HG02840 (cell line): ENCODE measurements at regions not wholly inside any gene's neighbourhood (a gene's known extent, or its start where the extent isn't known, plus 50 kb on each side); places are given as distances from the start of the nearest gene placed in this dataset.

ENCODE experiments used
- ATAC-seq: cut with Tn5 transposase; IDR thresholded peaks from one replicate; pipeline ENCODE4 v1.9.1; 2021; ENCODE audit warnings: mild to moderate bottlenecking, moderate library complexity, moderate number of reproducible peaks; ENCODE audit not compliant: unreplicated experiment, low FRiP score

DNA sequence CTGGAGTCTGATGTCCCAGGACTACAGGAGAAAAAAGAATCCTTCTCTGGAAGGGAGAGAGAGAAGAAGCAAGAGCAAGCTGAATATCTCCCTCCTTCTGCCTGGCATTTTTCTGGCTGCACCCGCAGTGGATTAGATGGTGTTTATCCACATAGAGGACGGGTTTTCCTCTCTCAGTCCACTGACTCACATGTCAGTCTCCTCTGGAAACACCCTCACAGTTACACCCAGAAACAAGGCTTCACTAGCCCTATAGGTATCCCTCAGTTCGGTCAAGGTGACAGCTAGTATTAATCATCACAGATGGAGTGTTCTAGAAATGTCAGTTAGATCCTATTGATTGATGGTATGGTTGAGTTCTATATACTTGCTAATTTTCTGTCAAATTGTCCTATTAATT is 87.9 kb downstream of the RHOU start:
- ATAC-seq, result no peak

DNA sequence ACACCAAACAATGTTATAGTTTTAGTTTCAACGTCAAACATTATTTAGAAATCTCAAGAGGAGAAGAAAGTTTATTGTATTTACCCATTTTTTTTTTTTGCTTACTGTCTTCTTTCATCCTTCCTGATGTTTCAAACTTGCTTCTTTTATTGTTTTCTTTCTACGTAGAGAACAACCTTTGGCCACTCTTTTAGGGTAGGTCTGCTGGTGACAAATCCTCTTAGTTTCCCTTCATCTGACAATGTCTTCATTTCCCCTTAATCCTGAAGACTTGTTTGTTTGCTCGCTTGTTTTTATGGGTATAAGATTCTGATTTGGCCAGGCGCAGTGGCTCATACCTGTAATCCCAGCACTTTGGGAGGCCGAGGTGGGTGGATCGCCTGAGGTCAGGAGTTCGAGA is 89.1 kb downstream of the RHOU start:
- no peak for ATAC-seq

DNA sequence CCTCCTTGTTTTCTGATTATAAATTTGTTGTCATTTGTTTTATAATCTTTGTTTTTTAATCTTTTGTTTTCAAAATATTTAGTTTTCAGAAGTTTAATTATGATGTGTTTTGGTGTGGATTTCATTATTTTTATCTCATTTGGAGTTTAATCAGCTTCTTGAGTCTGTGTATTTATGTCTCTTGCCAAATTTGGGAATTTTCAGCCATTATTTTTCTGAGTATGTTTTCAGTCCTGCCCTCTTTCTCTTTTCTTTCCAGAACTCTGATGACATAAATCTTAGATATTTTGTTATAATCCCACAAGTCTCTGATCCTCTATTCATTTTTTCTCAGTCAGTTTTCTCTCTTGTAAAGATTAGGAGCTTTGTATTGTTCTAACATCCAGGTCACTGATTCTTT is 89.8 kb downstream of the RHOU start:
- ATAC-seq, result no peak

DNA sequence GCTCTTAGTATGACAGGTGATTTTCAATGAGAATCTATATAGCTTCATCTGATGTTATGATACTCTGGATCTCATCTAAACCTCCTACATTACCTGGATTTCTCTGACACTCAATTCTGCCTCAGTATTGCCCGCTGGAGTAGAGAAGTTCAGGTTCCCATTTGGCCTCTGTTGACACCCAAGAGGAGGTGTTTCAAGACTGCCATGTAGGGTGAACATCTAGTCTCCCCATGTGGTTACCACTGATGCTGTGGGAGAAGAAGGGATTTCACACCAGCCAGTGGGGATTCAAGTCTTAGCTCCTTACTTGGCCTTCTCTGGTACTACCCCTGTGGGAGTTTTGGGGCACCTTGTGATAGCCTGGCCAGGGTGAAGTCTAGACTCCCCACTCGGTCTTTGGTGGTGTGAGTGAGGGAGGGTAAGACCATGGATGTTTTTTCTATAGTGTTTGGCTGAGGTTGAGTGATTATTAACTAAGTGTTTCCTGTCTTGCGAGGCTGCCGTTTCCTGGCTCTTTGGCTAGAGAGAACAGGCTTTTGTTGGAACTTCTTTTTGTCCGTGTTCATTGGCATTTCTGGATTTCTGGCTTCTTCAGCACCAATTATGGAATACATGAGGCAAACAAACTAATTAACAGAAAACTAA is 90.7 kb downstream of the RHOU start:
- peak; percentile 67 for ATAC-seq

DNA sequence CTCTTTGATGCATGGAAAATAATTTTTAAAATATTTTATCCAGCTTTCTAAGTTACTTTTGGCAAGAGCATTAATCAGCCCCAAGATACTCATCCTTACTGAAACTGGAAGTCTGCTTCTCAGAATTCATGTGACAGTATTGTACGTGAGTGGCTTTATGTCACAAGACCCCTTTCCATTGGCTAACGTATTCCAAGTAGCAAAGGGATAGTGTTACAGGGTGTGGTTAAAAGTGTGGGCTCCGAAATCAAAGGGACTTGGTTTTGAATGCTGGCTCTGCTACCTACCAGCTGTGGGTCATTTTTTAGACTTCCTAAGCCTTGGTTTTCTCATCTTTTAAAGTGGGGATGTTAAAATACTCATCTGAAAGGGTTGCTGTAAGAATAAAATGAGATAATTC is 91.7 kb downstream of the RHOU start:
- no peak for ATAC-seq

DNA sequence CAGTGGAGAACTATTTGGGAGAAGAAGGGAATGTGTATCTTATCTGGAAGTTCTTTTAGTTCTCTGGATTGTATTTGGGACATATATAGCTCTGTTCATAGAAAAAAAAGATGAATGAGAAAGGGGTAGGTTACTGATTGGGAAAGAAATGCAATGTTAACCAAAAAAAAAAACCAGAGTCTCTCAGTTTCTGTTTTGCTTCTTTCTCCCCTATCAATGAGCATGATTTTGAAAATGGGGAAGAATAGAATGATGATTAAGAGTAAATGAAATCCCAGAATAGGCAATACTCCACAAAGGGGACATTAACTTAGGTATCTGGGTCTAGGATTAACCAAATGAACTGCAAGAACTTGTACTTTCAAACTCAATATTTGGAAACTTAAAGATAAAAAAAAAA is 92.9 kb downstream of the RHOU start:
- ATAC-seq, result no peak

DNA sequence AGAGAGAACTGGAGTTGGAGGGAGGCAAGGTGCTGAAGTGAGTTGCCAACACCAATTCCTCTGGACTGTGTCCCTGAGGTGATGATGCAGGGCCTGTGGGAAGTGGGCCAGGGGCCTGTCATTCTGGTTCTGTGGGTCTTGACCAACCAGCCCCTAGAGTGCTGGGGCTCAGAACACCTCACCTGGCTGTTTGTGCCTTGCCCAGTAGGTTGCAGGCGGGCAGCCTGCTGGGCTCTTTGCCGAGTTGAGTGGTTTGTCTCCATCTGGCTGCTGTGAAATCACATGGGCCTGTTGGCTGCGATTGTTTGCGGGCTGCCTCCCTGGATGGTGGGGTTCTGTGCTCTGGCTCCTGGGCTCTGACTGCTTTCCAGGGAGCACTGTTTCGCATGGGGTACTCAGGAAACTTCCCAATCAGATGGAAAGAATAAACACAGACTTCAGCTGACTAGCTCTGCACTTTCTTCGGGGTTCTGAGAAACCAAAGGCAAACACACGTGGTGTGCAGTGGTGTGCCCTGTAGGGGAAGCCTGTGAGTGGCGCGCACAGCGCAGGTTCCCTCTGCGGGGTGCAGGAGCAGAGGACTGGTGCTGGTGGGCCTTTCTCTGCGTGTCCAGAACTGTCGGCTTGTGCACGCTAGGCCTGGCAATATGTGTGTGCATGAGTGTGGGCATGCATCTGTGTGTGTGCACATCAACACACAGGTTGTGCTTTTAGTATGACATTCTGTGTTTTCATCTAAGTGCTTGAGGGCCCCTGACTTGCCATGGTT is 95.1 kb downstream of the RHOU start:
- ATAC-seq, result no peak

DNA sequence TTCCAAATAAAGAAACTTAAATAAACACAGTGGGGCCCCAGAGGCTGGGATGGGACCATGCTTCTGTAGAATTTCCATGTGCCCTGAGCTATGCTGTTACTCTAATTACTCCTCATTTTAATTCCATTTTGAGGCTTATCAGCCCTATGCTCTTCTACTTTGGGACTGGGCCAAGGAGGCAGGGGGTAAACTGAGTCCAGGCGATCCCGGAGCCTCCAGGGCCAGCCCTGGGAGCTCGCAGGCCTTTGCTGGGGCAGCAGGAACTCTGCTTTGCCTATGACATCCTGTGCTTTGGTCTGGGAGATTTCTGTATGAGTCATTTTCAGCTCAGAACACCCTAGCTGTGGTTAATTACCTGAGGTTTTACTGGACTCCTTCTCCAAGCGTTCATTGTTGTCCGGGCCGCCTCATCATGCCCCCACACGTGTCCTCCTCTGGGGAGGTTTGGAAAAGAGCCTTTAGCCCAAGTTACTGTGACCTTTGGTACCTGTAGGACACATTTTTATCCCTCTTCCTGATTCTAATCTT is 95.7 kb downstream of the RHOU start:
- peak; percentile 90 for ATAC-seq

DNA sequence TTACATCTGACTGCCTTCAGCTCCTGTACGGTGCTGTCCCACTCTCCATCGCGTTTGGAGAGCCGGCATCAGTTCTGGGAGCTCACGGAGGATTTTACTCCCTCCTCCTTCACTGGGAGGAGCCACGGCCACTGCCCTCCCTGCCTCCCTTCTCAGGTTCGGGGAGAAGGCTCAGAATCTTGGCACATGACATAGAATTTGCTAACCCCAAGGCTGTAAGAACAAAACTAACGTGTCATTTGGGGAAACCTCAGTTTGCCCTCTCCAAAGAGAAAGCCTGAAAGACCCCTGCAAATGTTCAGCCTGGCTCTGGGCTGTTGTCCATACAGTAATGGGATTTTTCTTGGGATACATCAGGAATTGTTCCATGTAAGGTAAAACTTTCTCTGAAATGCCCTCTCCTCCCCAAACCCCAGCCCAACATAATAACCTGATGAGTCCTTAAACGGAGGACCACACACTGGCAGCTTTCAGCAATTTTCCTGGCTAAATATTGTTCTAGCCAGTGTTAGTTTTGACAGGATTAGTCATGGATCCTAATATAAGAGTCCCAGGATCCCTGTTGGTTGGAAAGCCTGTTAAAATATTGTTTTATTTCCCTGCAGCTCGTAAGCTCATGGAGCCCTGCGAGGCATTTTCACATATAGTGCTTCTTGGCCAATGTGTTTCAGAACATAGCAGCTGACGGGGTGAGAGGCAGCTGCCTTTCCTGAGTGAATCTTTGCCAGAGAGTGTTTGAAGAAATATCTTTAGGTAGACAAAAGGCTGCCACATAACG is 98.8 kb downstream of the RHOU start:
- no peak for ATAC-seq

DNA sequence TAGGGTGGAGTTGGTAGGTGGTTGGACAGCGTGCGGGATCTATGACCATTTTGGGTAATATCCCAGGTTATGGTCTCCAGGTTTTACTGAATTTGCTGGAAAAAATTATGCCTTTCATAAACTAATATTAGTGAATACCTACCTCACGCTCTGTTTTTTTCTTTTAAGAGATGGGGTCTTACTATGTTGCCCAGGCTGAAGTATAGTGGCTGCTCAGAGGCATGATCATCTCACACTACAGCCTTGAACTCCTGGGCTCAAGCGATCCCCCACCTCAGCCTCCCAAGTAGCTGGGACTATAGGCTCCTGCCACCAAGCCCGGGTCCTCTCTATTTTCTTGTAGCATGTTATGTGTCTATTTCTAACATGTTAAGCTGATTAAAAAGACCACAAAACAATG is 100.2 kb downstream of the RHOU start:
- ATAC-seq, result no peak

DNA sequence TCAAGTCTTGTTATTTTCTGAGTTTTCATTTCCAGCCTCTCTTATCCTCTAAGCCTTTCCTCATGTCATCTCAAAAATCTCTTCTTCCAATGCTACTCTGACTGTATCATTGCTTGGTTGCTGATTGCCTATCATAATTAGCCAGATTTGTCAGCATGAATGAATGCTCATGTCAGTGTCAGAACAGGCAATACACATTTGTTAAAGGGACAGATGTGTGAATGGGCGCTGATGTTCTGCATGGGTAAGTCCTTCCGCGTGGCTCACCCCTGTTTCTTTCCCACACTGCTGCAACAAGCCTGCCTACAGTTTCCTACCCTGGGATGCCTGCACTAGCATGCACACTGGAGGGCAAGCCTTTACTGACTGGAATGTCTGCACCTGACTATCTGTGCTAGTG is 100.6 kb downstream of the RHOU start:
- ATAC-seq, result no peak

DNA sequence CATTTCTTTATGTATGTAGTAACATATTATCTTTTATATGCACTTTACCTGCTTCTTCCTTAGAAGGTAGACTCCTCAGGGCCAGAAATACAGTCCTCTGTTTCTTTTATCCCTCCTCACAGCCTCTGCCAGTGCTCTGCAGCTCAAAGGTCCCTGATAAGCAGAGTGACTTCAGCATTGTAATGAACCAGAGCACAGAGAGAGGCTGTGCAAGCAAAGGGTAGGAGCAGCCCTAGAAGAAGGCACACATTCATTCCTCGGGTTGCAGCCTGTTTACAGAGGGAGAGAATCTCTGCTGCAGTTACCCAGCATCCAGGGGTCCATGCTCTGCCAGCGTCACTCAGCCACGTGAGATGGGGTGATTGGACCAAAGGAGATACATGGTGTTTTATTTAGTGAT is 101.1 kb downstream of the RHOU start:
- no peak for ATAC-seq

DNA sequence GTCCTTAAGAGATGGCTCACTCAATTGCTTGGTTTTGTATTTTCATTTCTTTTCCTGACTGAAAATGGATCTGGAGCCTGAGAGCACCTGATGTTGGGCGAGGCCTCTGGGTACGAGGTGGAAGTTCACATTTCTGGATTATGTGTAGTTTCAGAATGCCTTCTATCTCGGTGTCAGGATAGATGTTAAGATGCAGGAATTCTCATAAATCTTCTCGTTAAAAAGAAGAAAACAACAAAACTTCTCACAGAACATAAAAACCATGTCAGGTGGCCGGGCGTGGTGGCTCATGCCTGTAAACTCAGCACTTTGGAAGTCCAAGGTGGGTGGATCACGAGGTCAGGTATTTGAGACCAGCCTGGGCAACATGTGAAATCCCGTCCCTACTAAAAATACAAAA is 101.8 kb downstream of the RHOU start:
- ATAC-seq, result no peak

DNA sequence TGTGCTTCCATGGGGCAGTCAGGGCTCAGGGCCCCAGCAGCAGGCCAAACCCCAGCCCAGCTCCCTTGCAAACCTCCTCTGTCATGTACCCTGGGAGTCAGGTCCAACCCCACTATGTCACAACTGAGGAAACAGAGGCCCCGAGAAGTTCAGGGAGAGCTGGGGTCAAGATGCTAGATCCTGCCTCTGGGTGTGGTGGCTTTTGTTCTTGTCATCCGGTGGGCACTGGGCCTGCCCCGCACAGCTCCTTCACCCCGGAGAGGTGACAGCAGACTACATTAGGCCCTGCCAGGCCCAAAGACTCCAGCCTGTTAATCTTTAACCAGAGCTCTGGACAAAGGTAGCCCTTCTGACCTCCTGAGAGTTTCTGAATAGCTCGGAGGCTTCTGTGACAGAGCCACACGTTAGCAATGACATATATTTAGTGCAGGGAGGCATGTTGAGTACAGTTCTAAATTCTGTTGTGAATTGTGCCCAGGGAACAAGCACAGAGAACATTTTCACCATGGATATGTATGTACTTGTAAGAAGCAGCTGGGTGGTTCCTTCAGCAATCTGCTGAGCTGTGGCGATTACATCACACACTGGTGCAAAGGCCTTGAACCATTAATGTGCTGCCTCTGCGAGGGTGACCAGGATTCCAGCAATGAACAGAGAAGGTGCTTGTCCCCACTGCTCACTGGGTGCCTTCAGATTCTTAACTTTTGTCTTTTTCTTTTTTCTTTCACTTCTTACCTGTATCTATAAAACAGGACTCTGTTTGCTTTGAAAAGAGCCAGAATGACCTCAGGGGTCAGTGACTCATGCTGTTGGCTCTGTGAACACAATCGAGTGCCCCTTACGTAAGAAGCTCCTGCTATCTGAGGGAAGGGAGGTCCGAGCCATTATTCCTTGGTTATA is 102.8 kb downstream of the RHOU start:
- ATAC-seq, result no peak

DNA sequence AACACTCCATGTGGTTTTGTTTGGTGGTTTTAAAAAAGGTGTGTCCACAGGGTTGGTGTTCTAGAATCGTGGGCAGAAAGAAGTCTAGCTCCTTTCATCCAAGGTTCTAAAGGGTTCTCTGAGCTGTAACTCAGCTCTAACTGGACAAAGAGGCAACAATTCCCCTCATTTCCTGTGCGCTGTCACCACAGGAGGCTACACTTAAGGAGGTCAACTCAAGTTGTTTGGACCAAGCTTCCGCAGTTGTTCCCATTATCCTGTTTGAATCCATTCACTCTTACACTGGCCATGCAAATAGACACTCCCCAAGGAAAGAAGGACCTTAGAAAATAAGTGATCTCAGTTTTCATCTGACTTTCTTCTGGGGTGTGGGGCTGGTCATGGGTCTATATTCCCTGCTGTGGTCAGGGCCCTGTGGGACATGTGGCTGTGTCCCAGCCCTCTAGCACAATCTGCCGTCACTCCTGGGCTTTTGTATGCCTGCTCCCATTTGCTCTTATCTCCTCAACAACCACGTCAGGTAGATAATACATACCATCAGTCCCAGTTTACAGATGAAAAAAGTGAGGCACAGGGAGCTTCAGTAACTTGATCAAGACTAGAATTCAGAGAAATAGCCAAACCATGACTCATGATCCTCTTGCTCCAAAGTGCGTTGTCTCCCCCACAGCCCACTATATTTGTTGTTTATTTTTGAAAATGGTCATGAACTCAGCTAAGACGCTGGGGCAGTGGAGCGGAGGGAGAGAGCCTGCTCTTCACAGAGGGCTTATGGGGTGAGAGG is 103.6 kb downstream of the RHOU start:
- ATAC-seq, result no peak

DNA sequence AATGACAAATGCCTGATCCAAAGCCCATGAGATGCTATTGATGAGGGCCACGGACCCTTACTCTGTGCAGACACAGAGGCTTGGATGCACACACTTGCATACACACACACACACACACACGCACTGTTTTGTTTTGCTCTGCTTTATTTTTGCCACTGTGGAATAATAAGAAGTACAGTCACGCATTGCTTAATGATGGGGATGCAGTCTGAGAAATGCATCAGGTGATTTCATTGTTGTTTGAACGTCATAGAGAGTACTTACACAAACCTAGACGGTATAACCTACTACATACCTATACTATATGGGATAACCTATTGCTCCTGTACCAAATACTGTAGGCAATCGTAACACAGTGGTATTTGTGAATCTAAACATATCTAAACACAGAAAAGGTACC is 104.4 kb downstream of the RHOU start:
- no peak for ATAC-seq

DNA sequence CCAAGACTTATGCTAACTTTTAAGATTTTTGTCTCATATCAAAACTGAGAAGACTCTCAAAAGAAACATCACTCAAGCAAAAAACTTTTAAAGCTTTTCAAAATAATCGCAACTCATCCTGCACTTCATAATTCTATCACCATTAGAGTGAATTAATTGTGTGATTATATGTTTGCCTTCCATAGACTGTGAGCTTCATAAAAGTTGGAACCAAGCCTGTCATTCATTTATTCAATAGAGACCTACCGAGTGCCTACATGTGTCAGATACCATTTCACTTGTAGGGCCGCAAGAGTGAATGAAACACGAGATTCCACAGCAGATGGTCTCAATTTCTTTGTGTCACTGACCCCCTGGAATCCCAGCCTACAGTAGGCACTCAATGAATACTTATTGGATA is 106.4 kb downstream of the RHOU start:
- ATAC-seq, result no peak

DNA sequence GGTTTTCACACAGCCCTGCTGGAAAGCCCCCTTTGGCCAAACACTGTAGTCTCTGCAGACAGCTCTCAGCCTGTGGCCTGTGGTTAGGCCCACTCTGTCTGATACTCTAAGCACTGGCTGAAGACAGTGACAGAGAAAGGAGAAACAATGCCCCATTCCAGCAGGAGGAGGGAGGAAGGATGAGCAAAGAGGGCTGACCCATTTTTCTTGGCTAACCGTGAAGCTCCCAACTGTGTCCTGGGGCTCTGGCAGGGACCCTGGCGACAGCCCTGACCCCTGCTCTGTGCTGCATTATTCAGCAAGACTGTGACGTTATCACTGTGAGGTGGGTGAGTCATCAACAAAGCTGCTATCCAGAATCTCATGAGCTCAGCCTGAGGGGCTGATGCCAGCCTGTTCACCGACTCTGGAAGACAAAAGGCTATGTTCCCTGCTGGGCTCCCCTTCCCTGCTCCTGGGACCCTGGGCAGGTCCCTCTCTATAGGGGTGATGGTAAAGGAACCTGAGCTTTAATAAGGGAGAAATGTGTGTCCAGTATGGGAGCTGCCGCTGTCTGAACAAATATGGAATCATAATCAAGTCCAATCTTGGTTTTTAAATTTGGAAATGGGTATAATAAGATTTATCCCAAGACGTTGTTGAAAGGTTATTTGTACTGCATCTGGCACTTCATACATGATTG is 107.0 kb downstream of the RHOU start:
- no peak for ATAC-seq

DNA sequence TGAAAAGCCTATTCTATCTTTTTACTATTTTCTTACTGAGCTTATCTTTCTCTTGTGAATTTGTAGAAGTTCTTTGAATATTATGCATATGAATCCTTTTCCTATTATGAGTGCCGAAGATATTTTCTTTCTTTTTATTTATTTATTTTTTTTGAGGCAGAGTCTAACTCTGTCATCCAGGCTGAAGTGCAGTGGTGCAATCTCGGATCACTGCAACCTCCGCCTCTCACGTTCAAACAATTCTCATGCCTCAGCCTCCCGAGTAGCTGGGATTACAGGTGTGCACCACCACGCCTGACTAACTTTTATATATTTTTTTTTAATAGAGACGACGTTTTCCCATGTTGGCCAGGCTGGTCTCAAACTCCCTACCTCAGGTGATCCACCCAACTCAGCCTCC is 109.8 kb downstream of the RHOU start:
- no peak for ATAC-seq
